ENCODE measurements at regions not wholly inside any gene's neighbourhood (a gene's known extent, or its start where the extent isn't known, plus 50 kb on each side); places are given as distances from the start of the nearest gene placed in this dataset.

DNA sequence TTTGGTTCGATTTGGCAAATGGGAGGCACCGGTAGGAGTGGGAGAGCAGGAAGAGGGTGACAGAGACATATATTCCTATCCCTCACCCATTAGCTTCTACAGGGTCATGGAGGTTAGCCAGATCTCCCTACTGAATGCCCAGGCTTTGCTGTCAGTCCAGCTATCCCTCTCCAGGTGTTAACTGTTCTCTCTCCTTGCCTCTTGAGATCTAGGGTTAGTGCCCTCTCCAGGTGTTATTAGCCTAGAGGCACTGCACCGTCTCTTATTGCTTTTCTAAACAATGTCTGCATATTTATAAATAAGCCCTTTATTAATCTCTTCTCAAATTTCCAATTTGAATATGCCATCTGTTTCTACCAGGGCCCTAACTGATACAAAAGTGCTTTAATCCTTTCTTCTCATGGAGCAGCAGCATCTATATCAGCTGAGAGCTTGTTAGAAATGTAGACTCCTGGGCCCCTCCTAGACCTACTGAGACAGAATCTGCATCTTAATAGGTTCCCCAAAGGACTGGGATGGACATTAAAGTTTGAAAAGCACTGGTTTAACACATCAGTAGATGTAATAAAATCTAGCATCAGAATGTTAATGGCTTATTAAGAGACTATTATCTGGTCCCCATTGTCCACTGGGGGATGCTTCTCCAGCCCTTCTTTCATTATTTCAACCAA lies 322.5 kb upstream of the SLC24A2 start:
- DNase-seq, result no peak

GRCh38 chr9:20095430-20096092 lies 306.7 kb upstream of the SLC24A2 start:
- no peak for DNase-seq

DNA sequence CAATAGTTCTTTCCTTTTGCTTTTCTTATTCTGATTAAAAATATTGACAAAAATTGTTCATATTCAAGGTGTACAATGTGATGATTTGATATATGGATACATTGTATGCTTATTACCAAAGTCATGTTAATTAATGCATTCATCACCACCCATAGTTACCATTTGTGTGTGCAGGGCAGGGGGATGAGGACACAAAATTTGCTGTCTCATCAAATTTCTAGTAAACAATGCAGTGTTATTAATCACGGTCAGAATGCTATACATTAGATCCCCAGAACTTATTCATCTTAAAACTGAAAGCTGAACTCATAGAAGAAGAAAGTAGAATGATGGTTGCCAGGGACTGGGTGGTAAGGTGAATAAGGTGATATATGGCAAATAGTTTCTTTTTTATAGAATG lies 303.7 kb upstream of the SLC24A2 start:
- no peak for DNase-seq

DNA sequence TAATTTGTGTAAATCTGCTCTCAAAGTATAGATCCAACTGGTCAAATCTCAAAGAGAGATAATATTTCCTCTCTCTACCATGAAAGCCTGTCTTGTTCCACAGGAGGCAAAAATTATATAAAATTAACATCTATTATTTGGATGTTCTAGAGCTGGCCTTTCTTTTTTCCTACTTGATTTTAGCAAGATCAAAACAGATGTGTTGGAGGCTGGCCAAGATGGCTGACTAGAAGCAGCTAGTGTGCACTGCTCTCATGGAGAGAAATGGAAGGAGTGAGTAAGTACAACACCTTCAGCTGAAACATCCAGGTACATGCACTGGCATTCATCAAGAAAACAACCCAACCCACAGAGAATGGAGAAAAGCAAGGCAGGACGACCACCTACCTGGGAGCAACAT lies 298.6 kb upstream of the SLC24A2 start:
- DNase-seq, result no peak

- DNase-seq, result no peak
Observed at GRCh38 chr9:20085842-20086241, 297.0 kb upstream of the SLC24A2 start.

GRCh38 chr9:20084125-20084524 lies 295.3 kb upstream of the SLC24A2 start:
- DNase-seq, result no peak

DNA sequence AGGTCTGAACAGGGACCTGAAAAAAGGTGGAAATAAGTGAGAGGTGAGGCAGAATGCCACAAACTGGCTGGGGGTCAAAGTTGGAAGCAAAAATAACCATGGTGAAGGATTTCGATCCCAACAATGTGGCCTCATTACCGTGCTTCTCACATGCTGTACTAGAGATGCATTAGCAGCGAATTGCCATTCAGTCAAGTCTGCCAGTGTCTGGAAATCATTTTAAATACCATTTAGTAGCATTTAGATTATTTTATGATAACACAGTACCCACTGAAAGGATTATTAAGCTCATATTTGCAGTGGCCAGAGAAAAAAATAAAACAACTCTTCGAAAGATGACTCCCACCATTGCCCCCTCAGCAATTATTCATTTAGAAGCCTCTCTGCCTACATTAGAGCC lies 294.6 kb upstream of the SLC24A2 start:
- DNase-seq, result no peak

GRCh38 chr9:20082831-20083230 lies 294.0 kb upstream of the SLC24A2 start:
- no peak for DNase-seq

DNA sequence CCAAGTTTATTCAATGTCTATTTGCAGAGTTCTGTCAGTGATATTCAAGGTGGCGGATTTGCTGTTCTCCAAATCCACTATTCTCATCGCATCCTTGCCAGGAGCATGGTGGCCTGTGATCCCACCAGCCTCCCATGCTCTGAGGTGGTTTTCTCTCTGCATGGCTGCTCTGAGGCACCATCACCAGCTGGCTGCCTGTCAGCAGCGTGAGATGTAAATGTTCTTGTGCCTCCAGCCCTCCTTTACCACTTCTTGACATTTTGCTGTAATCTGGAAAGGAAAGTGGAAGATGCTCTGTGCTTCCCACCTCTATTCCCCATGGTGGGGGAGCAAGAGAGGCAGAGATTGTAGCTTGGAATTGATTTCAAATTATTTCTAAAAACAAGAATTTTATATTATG lies 293.6 kb upstream of the SLC24A2 start:
- no peak for DNase-seq

GRCh38 chr9:20078246-20078645 lies 289.4 kb upstream of the SLC24A2 start:
- DNase-seq, result no peak

DNA sequence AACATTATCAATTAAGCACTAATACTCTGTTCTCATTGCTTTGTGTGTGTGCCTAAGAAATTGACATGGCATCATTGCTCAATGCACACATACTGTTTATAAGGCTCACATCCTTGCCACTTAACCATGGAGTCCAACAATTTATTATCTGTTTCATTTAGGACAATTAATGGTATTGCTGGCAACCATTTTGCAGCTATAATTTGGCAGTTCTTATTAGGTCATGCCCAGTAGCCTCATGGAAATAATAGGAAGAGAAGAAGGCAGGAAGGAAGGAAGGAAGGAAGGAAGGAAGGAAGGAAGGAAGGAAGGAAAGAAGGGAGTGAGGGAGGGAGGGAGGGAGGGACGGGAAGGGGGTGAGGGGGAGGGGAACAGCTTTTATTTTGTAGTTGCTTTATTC lies 285.5 kb upstream of the SLC24A2 start:
- DNase-seq, result no peak

DNA sequence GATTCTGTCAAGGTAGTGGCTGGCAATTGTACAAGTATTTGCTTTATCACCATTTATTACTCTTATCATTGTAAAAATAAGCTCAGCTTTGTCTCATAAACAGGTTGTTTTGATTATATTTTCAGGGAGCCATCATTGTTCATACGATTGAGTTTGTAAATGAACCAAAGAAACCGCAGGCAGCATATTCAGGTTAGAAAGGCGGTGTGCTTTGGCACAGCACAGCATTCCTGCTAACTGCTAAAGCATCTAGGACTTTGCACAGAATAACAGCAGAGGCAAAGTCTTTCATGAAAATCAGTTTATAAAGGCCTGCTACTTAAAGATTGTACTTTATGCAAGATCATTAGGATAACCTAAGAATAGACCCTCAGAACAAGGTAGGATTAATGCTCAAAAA lies 281.5 kb upstream of the SLC24A2 start:
- DNase-seq, result no peak

DNA sequence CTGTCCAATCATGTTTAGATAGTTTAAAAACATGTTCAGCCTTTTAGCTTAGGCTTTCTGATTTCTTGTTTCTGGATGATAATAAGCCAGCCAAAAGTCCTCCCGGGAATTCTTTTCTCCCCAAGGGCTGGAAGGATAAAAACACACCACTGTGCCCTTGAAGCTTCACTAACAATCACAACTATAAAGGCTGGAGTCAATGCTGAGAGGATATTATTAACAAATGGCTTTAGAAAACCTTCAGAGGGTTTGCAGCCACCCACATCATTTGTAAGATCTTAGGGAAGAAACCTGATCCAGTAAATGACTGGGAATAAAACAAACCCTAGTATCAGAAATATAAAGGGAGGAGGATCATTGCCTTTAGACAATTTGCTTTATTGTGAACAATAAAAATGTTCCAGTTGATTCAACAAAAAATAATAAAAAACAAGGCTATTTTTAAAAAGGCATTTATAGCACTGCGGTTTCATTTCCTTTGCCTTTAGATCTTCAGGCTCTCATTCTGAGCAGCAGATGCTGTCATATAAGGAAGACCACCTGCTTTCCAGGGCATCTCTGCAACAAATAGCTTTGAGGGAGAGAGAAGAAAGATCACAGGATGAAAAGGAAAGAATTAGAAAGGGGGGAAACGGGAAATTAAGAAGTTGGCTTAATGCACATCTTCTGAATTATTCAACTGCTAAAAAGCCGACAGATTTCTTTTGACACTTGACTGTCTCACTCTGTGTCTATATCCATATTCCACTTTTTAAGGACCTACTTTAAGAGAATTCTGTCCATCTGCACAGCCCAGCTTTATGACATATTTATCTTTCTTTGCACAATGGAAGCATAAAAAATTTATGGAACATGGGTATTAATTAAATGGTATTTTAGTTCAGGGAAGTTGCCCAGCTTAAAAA lies 277.2 kb upstream of the SLC24A2 start:
- no peak for DNase-seq

DNA sequence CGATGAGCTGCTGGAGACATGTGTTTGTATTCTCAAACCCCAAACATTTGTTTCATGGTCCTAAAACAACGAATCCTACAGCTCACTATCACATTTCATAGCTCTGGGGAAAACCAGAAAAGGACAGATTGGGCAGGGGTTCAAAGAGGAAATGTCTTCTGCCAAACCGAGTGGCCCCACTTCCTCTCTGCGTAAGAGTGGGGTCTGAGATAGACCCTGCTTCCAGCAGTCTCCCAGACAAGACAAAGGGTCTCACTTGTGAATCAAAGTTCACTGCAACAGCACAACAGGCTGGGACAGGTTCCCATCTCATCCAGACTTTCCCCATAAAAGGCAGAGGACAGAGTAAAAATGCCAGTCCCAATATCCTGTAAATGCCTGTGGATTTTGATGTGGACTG lies 276.2 kb upstream of the SLC24A2 start:
- no peak for DNase-seq

DNA sequence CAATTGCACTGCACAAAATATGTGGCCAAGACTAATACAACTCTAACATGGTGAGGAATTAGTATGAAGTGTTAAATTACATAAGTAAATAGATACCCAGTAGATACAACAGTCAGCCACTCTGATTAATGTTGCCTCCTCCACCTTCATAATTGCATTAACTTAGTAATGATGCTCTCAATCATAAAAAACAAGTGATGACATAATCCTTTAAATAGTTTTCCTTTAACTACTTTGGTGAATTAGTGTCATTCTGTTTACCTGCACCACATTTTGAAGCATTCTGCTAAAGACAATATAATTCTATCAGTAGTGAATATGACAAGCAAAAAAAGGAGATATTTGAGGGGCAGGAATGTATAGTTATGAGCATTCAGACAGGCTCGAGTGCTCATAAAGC lies 265.9 kb upstream of the SLC24A2 start:
- DNase-seq, result no peak

DNA sequence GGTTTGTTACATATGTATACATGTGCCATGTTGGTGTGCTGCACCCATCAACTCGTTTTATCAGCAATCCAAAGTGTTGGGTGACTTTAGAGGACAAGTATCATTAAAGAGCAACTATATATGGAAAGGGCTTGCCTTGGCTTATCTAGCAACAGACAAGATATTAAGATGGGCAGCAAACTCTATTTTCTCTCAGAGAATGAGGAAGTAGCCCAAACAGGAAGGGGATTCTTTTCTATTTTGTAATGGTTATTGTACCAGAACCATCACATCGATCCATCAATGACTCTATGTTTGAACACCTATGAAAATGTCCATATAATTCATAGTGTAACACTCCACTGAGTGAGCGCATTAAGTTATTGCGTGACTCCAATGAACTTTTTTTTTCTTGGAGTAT lies 260.1 kb upstream of the SLC24A2 start:
- no peak for DNase-seq

DNA sequence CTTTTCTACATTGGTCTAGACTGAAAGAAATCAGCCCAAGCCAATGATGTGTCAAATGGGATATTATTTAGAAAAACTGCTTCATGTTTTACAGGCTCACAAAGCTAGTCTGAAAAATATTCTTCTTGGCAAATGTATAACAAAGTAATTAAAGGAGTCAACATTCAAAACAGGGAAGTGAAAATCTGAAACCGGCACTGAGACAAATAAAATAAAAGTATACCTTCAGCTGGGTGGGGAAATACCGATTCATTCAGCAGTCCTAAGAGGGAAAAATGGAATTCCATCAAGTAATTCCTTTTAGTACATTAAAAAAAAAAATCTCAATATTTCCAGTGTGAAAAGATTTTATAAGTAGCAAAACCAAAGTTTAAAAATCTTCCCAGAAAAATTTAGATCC lies 259.6 kb upstream of the SLC24A2 start:
- DNase-seq, result no peak

DNA sequence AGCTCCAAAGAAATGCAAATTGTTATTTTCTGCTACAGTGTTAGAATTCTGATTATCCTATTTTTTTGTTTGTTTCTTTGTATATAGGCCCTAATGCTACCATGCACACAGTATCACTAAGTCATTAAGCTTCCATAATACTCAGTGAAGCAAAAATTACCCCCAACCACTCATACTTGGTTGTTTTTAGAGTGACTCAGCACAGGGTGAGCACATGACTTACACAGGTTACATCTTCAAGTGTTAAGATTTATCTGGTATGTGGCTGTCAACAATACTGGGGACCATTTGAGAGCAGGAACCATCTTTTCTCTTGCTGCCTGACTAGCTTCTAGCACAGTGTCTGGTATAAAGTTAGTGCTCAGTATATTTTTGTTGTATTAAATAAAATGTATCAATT lies 255.8 kb upstream of the SLC24A2 start:
- DNase-seq, result no peak

DNA sequence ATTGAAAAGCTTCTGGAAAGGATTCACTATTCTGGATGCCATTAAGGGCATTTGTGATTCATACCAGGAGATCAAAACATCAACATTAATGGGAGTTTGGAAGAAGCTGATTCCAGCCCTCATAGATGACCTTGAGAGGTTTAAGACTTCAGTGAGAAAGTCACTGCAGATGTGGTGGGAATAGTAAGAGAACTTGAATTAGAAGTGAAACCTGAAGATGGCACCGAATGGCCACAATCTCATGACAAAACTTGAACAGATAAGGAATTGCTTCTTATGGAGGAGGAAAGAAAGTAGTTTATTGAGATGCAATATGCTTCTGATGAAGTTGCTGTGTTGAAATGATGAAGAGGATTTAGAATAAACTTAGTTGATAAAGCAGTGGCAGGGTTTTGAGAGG lies 254.6 kb upstream of the SLC24A2 start:
- DNase-seq, result peak; percentile 7

- peak; percentile 26 for DNase-seq
Observed at GRCh38 chr9:20043035-20043434, 254.2 kb upstream of the SLC24A2 start.

DNA sequence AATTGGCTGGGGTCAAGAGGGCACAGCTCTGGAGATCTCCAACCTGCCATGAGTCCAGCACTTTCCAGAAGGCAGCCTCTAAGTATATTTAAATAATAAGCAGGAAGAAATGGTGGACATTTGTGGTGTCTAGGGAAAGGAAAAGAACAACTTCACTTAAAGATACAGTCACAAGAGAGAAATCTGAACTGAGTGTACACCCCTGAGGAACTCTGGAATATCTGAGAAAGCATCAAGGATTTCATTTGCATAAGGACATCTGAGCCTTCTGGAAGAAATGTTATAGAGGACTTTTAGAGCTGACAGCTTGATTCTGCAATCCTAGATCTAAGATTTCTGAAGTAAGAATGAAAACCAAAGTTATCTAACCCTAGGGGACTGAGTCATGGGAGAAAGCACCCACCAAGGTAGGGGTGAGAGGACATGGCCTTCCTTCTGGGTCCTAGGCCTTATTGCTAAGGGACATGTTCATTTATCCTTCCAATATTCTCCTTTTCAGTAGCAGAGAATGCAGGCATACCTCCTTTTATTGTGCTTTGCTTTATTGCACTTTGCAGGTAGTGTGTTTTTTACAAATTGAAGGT lies 253.4 kb upstream of the SLC24A2 start:
- DNase-seq, result no peak

DNA sequence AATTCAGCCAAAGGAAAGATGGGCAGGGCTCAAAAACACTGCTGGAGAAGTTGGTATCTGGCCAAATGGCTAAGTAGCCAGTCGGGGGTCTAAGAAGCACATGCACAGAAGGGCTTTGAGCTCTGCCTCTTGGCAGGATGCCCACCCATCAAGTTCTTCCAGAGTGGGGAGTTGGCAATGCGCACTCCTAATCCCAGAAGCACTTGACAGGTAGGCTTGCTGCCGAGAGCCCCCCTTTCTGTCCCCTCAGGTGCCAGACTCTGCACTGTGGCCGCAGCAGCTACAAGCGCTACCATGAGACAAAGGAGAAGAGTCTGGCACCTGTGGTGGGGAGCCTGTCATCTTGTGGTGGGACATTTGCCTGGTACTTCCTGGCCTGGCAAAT lies 252.9 kb upstream of the SLC24A2 start:
- DNase-seq, result peak; percentile 32

- no peak for DNase-seq
Observed at GRCh38 chr9:20040991-20041696, 252.3 kb upstream of the SLC24A2 start.

Measured in CD4-positive, alpha-beta T cell treated with Interleukin-10 for 1 hour (primary cell).